ENCODE measurements at regions not wholly inside any gene's neighbourhood (a gene's known extent, or its start where the extent isn't known, plus 50 kb on each side); places are given as distances from the start of the nearest gene placed in this dataset.

DNA sequence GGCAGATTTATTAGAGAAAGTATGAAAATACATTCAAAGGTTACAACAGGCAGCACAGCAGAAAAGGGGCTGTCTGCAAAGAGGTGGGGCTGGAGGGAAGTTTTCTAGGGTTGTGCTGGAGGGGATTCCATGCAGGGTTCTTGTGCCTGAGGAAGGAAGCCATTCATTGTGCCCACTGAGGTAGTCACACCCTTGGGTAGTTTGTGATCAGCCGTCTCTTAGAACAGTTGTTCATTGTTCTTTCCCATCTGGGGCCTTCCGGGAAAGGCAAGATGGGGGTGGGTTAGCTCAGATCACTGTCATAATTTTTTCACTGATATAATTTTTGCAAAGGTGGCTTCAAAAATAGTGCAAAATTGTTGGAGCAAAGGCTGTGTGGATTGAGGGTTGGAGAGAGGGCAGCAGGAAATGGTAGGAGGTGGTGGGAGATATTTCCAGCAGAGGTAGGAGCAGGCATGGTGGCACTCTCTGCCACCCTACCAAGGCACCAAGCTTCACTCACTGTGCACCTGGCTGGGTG, 80.5 kb upstream of the GPR6 start:
- TF ChIP-seq EZH2 (IDR thresholded peaks at IDR 0.05; ENCODE audit: low read length), result no peak
- TF ChIP-seq, protein P1, sequence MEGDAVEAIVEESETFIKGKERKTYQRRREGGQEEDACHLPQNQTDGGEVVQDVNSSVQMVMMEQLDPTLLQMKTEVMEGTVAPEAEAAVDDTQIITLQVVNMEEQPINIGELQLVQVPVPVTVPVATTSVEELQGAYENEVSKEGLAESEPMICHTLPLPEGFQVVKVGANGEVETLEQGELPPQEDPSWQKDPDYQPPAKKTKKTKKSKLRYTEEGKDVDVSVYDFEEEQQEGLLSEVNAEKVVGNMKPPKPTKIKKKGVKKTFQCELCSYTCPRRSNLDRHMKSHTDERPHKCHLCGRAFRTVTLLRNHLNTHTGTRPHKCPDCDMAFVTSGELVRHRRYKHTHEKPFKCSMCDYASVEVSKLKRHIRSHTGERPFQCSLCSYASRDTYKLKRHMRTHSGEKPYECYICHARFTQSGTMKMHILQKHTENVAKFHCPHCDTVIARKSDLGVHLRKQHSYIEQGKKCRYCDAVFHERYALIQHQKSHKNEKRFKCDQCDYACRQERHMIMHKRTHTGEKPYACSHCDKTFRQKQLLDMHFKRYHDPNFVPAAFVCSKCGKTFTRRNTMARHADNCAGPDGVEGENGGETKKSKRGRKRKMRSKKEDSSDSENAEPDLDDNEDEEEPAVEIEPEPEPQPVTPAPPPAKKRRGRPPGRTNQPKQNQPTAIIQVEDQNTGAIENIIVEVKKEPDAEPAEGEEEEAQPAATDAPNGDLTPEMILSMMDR (optimal IDR thresholded peaks at IDR 0.05 in 1 of 3, IDR thresholded peaks at IDR 0.05 in 1 of 3, conservative IDR thresholded peaks at IDR 0.05 in 1 of 3; ENCODE audit: extremely low read depth in 1 of 3, insufficient read depth in 2 of 3, low read length in 3 of 3), result no peak

Measured in keratinocyte (primary cell).